SK-N-SH treated with all-trans-retinoic acid at 6 μM for 48 hours (cell line): ENCODE measurements at regions not wholly inside any gene's neighbourhood (a gene's known extent, or its start where the extent isn't known, plus 50 kb on each side); places are given as distances from the start of the nearest gene placed in this dataset.

Source experiments
- BACH2 ChIP-seq: fragments of 250-450 bp; sonication (Bioruptor Pico); IDR thresholded peaks from 2 replicates; pipeline ENCODE4 v1.9.0; 2021; ENCODE audit warnings: mild to moderate bottlenecking, borderline replicate concordance
- TCF4 ChIP-seq: fragments of 250-450 bp; sonication (Bioruptor Pico); IDR thresholded peaks from 2 replicates; pipeline ENCODE4 v1.8.0; 2021; ENCODE audit warnings: mild to moderate bottlenecking, moderate library complexity, borderline replicate concordance
- ZNF565 ChIP-seq: fragments of 450-650 bp; formaldehyde crosslinking; conservative IDR thresholded peaks from 2 replicates; pipeline ENCODE4 v1.5.0; 2020; ENCODE audit warnings: low read depth, mild to moderate bottlenecking, moderate library complexity
- ZNF70 ChIP-seq: fragments of 450-650 bp; formaldehyde crosslinking; IDR thresholded peaks from 2 replicates; pipeline ENCODE4 v1.5.0; 2020; ENCODE audit warnings: mild to moderate bottlenecking, moderate library complexity
- TF ChIP-seq, protein P1 (sequence below): fragments of 250-450 bp; sonication (Bioruptor Pico); IDR thresholded peaks from 2 replicates; pipeline ENCODE4 v1.8.0; 2020; ENCODE audit warnings: mild to moderate bottlenecking, moderate library complexity, borderline replicate concordance

DNA sequence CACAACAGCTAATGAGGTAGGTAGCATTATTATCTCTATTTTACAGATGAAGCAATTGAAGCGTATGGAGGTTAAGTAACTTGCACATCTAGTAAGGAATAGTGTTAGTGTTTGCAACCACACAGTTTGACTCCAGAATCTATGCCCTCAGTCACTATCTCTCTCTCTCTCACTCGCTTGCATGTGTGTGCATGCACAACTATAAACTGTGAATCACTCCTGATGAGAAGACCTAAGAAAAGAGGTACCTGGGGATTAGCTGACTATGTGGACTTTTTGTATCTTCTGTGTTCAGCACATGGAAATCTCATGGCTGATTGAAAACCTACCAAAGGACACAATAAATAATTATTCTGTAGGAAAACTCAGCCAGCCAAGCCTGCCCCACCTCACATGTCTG, 295.5 kb downstream of the BRINP2 start:
- TF ChIP-seq ZNF565 (CRISPR knock-in tag) (no peak), BACH2 (CRISPR knock-in tag) (no peak), ZNF70 (CRISPR knock-in tag) (no peak), TCF4 (no peak)
- TF ChIP-seq, protein P1, sequence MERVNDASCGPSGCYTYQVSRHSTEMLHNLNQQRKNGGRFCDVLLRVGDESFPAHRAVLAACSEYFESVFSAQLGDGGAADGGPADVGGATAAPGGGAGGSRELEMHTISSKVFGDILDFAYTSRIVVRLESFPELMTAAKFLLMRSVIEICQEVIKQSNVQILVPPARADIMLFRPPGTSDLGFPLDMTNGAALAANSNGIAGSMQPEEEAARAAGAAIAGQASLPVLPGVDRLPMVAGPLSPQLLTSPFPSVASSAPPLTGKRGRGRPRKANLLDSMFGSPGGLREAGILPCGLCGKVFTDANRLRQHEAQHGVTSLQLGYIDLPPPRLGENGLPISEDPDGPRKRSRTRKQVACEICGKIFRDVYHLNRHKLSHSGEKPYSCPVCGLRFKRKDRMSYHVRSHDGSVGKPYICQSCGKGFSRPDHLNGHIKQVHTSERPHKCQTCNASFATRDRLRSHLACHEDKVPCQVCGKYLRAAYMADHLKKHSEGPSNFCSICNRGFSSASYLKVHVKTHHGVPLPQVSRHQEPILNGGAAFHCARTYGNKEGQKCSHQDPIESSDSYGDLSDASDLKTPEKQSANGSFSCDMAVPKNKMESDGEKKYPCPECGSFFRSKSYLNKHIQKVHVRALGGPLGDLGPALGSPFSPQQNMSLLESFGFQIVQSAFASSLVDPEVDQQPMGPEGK, result no peak
